Smooth muscle cell (in vitro differentiated cells): ENCODE measurements at regions not wholly inside any gene's neighbourhood (a gene's known extent, or its start where the extent isn't known, plus 50 kb on each side); places are given as distances from the start of the nearest gene placed in this dataset.

ENCODE experiments used
- DNase-seq: peaks from one replicate; lab custom pipeline; 2025; ENCODE audit not compliant: unreplicated experiment; lab: John Stamatoyannopoulos, UW
- H2AFZ ChIP-seq: fragments of 200-600 bp; sonication (generic); 2 replicates; pipeline ENCODE4 v1.6.0; 2016; ENCODE audit warnings: antibody characterized with exemption, low read depth, mild to moderate bottlenecking
- H3F3A ChIP-seq: fragments of 200-600 bp; sonication (generic); 2 replicates; pipeline ENCODE4 v1.6.0; 2017; ENCODE audit warnings: antibody characterized with exemption, low read depth
- H3K27ac ChIP-seq: fragments of 200-600 bp; sonication (generic); 2 replicates; pipeline ENCODE4 v1.5.1; 2016; ENCODE audit warnings: low read depth, mild to moderate bottlenecking
- H3K27me3 ChIP-seq: fragments of 200-600 bp; sonication (generic); 2 replicates; pipeline ENCODE4 v1.6.1; 2016; ENCODE audit warnings: low read depth, mild to moderate bottlenecking
- H3K36me3 ChIP-seq: fragments of 200-600 bp; sonication (generic); 2 replicates; pipeline ENCODE4 v1.5.1; 2016; ENCODE audit warnings: low read depth
- H3K4me1 ChIP-seq: fragments of 200-600 bp; sonication (generic); 2 replicates; pipeline ENCODE4 v1.5.1; 2016; ENCODE audit warnings: low read depth
- H3K4me2 ChIP-seq: fragments of 200-600 bp; sonication (generic); 2 replicates; pipeline ENCODE4 v1.6.0; 2016; ENCODE audit warnings: mild to moderate bottlenecking
- H3K4me3 ChIP-seq: fragments of 200-600 bp; sonication (generic); 2 replicates; pipeline ENCODE4 v1.5.1; 2016; ENCODE audit warnings: mild to moderate bottlenecking
- H3K79me2 ChIP-seq: fragments of 200-600 bp; sonication (generic); 2 replicates; pipeline ENCODE4 v1.6.0; 2016; ENCODE audit warnings: low read depth, mild to moderate bottlenecking
- H3K9ac ChIP-seq: fragments of 200-600 bp; sonication (generic); 2 replicates; pipeline ENCODE4 v1.6.0; 2016; ENCODE audit warnings: low read depth
- H3K9me3 ChIP-seq: fragments of 200-600 bp; sonication (generic); replicated peaks from 2 replicates; pipeline ENCODE4 v1.5.1; 2016; ENCODE audit warnings: low read depth
- H4K20me1 ChIP-seq: fragments of 200-600 bp; sonication (generic); 2 replicates; pipeline ENCODE4 v1.6.0; 2016; ENCODE audit warnings: low read depth
- WGBS: methylation state at CpG from one replicate; pipeline ENCODE4 v1.1.7; 2016; ENCODE audit warnings: low lambda C conversion rate; 5-methylcytosine and 5-hydroxymethylcytosine counted together
- TF ChIP-seq, protein P1 (sequence below): fragments of 200-600 bp; sonication (generic); IDR thresholded peaks from 2 replicates; pipeline ENCODE4 v1.5.1; 2017; ENCODE audit warnings: borderline replicate concordance, mild to moderate bottlenecking, antibody characterized with exemption; ENCODE audit not compliant: insufficient read depth, poor library complexity, severe bottlenecking

- H3K36me3 ChIP-seq: no peaks in the 10 kb centered on the region
- no peaks in the 10 kb centered on the region for H3K9me3 ChIP-seq
- no peak overlapping the region for H3K9ac ChIP-seq
- H3K4me2 ChIP-seq: no peak overlapping the region
- H4K20me1 ChIP-seq: no peaks in the 10 kb centered on the region
- H3K4me1 ChIP-seq: no peaks in the 10 kb centered on the region
- TF ChIP-seq, protein P1, sequence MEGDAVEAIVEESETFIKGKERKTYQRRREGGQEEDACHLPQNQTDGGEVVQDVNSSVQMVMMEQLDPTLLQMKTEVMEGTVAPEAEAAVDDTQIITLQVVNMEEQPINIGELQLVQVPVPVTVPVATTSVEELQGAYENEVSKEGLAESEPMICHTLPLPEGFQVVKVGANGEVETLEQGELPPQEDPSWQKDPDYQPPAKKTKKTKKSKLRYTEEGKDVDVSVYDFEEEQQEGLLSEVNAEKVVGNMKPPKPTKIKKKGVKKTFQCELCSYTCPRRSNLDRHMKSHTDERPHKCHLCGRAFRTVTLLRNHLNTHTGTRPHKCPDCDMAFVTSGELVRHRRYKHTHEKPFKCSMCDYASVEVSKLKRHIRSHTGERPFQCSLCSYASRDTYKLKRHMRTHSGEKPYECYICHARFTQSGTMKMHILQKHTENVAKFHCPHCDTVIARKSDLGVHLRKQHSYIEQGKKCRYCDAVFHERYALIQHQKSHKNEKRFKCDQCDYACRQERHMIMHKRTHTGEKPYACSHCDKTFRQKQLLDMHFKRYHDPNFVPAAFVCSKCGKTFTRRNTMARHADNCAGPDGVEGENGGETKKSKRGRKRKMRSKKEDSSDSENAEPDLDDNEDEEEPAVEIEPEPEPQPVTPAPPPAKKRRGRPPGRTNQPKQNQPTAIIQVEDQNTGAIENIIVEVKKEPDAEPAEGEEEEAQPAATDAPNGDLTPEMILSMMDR: no peak
- no peak overlapping the region for H2AFZ ChIP-seq
- no peak overlapping the region for H3K4me3 ChIP-seq
- 76% methylated on average over 2 of the region's 2 CpGs for WGBS
- no peak for DNase-seq
- H3K79me2 ChIP-seq: no peaks in the 10 kb centered on the region
- no peak overlapping the region for H3K27ac ChIP-seq
- no peaks in the 10 kb centered on the region for H3F3A ChIP-seq
- H3K27me3 ChIP-seq: no peaks in the 10 kb centered on the region
Measured at GRCh38 chr7:79529881-79530235, 76.4 kb upstream of the MAGI2 start.

GRCh38 chr7:79529214-79529880 is 75.9 kb upstream of the MAGI2 start:
- H3K79me2 ChIP-seq: no peaks in the 10 kb centered on the region
- H3K9ac ChIP-seq: no peak overlapping the region
- no peaks in the 10 kb centered on the region for H3K27me3 ChIP-seq
- no peaks in the 10 kb centered on the region for H3F3A ChIP-seq
- no peak overlapping the region for H2AFZ ChIP-seq
- no peak overlapping the region for H3K4me3 ChIP-seq
- TF ChIP-seq, protein P1: no peak
- no peaks in the 10 kb centered on the region for H4K20me1 ChIP-seq
- no peak overlapping the region for H3K4me2 ChIP-seq
- H3K27ac ChIP-seq: no peak overlapping the region
- WGBS: 91% methylated on average over 4 of the region's 4 CpGs
- H3K4me1 ChIP-seq: no peaks in the 10 kb centered on the region
- H3K36me3 ChIP-seq: no peaks in the 10 kb centered on the region
- no peaks in the 10 kb centered on the region for H3K9me3 ChIP-seq
- no peak for DNase-seq

GRCh38 chr7:79528421-79528820 is 75.0 kb upstream of the MAGI2 start:
- Histone ChIP-seq H3F3A (no peaks in the 10 kb centered on the region), H4K20me1 (no peaks in the 10 kb centered on the region), H3K27ac (no peak overlapping the region), H3K9me3 (no peaks in the 10 kb centered on the region), H3K4me1 (no peaks in the 10 kb centered on the region), H3K4me3 (no peak overlapping the region), H3K27me3 (no peaks in the 10 kb centered on the region), H2AFZ (no peak overlapping the region), H3K4me2 (no peak overlapping the region), H3K79me2 (no peaks in the 10 kb centered on the region), H3K9ac (no peak overlapping the region), H3K36me3 (no peaks in the 10 kb centered on the region)
- DNase-seq: no peak
- TF ChIP-seq, protein P1: no peak
- WGBS: 69% methylated on average over 1 of the region's 1 CpG

- Histone ChIP-seq H3K27ac (no peak overlapping the region), H3K36me3 (no peaks in the 10 kb centered on the region), H3F3A (no peaks in the 10 kb centered on the region), H3K4me2 (no peak overlapping the region), H3K4me1 (no peaks in the 10 kb centered on the region), H3K79me2 (no peaks in the 10 kb centered on the region), H4K20me1 (no peaks in the 10 kb centered on the region), H3K27me3 (no peaks in the 10 kb centered on the region), H2AFZ (no peak overlapping the region), H3K4me3 (no peak overlapping the region), H3K9ac (no peak overlapping the region), H3K9me3 (no peaks in the 10 kb centered on the region)
- WGBS: 97% methylated on average over 4 of the region's 4 CpGs
- DNase-seq: no peak
- TF ChIP-seq, protein P1: no peak
Measured at GRCh38 chr7:79524048-79524447, 70.6 kb upstream of the MAGI2 start.
